Stromal cell of bone marrow (primary cell): ENCODE measurements at regions not wholly inside any gene's neighbourhood (a gene's known extent, or its start where the extent isn't known, plus 50 kb on each side); places are given as distances from the start of the nearest gene placed in this dataset.

Experiments used
- DNase-seq: peaks from one replicate; pipeline ENCODE4 v3.0.0-alpha.2; 2012; ENCODE audit warnings: low read depth

DNA sequence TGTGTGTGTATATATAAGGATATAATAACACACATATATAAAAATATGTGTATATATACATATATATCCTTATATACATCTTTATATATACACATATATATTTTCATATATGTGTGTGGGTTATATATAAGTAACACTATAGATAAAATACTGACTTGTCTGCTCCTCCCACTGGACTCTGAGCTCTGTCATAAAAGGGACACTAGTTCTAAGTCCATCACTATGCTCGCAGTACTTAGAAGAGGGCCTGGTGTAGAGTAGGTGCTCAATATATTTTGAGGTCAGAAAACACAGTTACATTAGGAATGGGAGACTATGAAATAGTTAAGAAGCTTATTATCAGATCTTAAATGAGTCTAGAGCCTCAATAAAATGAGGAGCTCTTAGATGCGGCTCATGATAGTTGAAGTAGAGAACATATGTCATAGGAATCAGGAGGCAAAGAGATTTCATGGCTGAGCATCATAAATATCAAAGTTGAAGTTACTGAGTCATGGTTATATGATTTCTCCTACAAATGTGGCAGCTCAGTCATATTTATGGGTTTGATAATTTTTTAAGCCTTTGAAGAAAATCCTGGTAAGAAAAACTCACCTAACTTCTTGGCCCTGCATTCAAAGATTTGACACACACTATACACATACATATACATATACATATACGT, 371.2 kb upstream of the THBS1 start:
- DNase-seq = no peak

DNA sequence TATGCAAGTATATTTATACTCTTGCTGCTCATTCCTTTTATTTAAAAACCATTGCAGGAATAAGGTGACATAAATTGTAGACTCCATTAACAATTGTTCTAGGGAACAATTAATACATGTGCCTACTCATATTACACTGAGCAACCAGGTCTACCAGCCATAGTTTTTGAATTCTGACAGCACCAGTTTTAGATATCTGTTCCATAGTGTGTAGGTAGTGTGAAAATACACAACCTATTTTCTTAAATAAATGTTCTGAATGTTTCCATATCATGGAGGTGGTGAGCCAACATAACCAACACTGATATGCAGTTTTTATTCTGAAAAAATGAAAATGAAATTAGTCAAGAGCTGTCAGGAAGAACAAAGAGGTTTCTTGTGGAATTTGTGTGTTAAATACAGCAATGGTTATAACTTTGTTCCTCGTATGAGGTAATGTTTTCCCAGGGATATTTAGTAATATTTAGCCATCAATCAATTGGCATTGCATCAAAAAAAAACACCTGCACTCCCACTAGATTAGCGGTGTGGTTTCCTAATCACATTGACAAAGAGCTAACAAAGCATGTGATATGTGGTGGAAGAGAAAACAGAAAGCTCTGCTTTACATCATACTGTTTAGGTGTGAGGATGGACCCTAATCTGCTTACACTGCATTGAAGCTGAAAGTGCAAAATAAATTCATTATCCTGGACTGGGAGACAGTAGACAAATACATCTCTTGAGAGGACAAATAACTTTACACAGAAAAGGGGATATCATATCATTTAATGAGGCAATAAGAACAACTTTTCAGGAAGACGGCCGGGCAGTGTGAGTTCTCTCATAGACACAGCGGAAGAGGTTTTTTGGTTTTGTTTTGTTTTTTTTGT, 369.5 kb upstream of the THBS1 start:
- DNase-seq = no peak

DNA sequence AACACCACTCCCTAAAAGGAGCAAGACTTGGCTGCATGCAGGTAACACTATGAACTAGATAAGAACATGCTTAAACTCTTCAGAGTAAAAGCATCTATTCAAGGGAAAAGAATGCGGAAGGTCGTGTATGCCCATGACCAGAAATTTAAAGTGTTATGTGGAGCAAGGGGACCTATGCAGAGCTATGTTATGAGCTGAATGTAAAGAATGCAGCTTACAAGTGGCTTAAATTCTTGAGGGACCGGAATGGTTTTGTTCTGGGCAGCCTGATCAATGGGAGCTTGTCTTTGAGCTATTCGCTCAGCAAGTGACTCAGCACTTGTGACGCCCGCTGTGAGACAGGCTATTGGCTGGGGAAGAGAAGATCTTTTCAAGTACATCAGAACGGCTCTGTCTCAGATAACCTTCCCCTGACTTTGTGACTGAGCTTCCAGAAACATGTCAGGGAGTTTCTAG, 367.5 kb upstream of the THBS1 start:
- DNase-seq = no peak

DNA sequence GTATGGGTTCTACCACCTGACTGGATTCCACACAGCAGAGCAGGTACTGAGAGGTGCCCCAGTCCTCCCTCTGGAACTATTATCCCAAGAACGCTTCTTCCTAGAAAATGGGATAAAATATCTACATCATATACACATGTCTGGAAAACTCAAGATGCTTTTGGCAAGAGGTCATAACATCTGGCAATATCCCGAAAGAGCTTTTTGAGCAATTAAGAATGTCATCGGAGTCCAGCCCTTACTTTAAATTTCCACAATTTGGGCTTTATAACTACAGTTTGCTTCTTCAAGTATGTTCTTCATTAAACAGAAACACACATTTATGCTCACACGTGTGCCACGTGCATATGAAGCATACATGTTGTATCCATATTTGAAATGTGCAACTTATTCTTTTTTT, 365.9 kb upstream of the THBS1 start:
- no peak for DNase-seq

DNA sequence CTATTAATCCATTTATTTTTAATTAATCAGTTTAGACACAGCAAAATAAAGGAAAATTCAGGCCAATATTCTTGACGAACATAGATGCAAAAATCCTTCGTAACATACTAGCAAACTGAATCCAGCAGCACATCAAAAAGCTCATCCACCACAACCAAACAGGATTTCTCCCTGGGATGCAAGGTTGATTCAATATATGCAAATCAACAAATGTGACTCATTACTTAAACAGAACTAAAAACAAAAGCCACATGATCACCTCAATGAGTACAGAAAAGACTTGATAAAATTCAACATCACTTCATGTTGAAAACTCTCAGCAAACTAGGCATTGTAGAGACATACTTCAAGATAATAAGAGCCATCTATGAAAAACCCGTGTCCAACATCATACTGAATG, 364.1 kb upstream of the THBS1 start:
- DNase-seq = no peak

DNA sequence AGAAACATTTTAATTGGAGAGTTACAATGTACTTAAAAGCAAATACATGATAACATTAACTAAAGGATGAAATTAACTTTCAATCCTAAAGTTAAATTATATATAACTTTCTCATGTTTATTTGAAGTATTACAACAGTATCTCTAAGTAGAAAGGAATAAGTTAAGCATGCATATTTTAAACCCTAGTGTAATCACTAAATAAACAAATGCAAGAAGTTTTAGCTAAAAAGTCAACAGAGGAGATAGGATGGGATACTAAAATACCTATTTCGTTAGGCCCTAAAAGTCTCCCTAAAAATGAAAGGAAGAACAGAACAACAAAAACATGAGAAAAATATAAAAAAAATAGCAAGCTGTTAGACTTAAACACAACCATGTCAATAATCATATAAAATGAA, 361.3 kb upstream of the THBS1 start:
- DNase-seq = no peak

DNA sequence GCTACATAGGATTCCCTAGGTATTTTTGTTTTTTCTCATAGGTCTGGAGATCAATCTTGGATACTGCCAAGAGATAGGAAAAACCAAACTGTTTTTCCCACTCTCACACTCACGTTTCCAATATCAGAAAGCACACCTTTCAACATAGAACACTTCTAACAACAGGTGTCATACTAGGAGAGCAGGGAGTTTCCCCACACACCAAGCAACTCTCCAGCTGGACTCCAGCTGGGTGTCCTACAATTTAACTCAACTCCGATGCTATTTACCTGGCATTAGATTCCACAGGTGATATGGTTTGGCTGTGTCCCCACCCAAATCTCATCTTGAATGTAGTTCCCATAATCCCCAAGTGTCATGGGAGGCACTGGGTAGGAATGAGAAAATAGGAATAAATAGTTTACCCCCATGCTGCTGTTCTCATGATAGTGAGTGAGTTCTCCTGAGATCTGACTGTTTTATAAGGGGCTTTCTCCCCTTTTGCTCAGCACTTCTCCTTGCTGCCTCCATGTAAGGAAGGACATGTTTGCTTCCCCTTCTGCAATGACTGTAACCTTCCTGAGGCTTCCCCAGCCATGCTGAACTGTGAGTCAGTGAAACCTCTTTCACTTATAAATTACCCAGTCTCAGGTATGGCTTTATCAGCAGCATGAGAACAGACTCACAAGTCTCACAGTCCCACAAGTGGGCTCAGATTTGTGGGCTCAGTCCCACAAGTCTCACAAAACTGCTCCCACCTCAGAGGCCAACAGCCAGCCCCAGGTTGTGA, 354.5 kb upstream of the THBS1 start:
- no peak for DNase-seq

DNA sequence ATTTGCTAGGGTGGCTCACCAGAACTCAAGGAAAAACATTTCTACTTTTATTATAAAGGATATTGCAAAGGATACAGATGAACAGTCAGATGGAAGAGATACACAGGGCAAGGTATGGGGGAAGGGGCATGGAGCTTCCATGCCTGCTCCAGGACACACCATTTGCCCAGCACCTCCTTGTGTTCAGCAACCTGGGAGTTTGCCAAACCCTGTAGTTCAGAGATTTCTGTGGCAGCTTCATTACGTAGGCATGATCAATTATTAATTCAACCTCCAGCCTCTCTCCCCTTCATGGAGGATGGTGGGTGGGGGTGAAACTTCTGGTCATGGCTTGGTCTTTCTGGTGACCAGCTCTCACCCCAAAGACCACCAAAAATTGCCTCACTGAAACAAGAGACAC, 353.9 kb upstream of the THBS1 start:
- DNase-seq = no peak

DNA sequence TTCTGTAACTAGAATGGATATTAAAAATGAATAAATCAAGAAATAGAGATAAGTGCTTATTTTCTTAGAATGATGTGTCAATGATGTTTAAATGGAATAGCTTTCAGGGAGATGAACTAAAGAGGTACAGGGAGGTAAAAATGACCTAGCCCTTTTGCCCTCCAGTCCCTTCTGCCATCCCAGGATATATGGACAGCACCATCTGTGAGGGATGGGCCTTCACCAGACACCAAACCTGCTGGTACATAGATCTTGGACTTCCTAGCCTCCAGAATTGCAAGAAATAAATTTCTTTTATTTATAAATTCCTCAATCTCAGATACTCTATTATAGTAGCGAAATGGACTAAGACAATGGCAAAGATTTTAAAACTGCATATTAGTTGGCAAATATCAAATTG, 352.0 kb upstream of the THBS1 start:
- no peak for DNase-seq

DNA sequence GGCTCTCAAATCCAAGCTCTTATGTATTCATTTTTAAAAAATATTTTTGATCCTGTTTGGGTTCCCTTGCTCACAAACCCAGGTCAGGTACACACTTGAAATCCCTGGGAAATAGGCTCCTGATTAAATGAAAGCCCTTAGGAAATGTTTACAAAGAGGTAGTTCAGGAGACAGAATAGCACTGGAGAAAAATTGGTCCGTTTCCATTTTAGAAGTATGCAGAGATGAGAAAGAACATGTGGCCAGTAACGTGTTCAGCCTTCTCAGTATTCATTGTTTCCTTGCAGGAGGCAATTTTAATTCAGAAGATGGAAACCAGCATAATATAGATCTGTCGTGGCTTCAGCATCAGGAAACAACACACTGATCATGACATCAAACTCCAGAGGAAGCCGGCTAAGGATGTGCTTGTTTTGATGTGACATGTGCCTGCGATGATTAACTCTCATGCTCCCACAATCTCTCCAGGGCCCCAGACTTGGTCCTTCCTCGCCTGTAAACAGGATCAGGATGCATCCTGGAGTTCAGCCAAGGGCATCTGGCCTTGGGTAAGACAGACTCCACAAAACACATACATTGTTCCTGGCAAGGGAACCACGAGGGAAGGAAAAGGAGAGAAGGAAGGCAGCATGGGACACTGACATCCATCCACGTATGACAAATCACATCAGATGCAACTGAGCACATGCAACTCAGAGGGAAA, 350.5 kb upstream of the THBS1 start:
- DNase-seq = no peak

DNA sequence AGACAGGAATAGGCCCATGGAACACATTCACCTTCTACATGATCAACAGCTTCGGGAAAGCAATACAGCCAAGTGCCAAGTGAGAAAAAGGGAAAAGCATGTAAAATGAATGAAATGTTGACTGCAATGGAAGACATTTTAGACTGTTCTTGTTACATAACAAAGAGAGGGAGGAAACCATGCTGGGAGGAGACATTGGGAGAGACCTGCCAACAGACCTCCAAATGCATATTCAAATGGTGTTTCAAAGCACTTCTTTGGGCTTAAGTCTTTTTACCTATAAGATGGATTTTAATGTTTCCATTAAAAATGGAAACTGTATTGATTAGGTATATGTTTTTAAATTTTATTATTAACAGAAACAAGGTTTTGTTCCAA, 350.0 kb upstream of the THBS1 start:
- no peak for DNase-seq

DNA sequence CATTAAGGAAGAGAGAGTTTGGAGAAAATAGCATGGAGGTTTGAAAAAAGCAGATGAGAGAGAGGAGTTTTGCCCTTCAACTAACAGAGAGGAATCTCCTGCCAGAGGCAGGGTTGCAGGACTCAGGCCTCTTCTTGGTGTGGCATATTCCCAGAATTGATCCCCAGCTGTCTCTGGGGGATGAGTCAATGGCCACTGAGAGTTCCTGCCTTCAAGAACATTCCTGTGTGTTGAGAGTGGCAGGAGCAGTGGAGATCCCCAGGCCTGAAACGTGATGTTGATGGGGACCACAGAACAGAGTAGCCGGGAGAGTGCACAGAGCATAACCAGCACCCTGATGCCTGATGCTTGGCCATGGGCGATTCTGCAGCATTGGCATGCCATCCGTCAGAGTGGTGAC, 348.4 kb upstream of the THBS1 start:
- peak; percentile 47 for DNase-seq

DNA sequence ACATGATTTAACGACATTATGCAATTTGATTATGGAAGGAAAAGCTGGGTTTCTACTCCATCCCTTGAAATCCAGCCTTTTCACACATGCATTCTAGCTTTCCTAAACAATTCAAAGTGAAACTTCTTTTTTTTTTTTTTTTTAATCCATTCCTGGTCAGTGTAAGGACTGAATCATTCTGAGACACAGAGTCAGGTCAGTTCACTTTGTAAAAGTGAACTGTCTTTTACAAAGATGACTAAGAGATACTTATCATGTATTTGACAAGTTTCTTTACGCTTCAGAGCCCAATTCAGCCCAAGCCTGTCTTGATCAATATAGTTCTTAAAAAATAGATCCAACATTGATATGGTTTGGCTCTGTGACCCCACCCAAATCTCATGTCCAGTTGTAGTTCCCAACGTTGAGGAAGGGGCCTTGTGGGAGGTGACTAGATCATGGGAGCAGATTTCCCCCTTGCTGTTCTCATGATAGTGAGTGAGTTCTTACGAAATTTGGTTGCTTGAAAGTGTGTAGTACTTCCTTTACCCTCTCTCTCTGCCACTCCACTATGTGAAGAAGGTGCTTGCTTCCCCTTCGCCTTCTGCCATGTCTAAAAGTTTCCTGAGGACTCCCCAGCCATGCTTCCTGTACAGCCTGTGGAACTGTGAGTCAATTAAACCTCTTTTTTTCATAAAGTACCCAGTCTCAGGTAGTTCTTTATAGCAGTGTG, 345.6 kb upstream of the THBS1 start:
- DNase-seq = no peak

DNA sequence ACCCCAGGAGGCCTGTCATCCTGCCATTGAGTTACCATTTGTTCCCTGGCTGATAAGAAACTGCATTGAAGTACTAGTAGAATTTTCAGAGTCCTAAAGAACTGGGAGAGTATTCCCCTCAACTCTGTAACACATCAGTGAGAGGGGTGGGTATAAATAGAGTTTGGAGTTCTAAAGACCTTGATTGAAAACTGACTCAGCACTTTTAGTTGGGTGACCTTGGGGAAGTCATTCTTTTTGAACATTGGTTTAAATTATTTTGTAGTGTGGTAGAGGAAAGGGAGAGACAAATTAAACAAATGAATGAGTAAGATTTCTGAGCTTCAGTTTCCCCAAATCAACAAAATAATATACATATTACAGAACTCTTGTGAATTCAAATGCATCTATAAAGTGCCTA, 344.5 kb upstream of the THBS1 start:
- DNase-seq = no peak

DNA sequence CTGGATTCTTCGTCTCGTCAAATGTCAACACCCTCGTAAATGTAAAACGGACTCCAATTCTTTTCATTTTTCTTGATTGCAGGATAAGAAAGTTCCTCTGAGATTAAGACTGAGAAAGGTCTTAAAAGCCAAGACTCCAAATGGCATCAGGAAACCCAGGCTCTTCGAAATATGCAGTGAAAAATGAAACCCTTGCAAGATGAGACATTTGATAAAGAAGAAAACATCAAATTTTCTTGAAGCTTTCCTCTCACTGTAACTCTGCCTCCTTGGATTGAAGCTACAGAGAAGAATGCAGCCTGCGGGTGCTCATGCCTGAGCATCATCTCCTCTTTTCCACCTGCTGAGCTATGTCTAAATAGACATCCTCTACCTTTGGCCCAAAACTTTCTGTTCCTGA, 342.4 kb upstream of the THBS1 start:
- DNase-seq = no peak

DNA sequence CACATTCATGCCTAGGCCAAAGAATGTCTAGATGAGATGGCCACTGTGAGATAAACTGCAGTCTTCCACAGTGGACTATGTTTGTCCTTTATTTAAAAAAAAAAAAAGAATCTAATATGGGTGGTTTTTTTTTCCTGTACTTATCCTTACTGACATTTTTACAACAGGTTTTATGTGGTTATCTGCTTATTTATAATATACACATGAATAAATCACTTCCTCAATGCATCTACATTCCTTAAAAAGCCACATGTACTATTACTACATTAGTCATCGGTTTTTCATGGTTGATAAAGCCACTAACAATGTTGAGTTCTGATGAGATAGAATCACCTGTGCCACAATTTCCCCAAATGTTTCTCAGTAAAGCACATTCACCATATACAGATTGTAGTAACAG, 341.3 kb upstream of the THBS1 start:
- DNase-seq = no peak

DNA sequence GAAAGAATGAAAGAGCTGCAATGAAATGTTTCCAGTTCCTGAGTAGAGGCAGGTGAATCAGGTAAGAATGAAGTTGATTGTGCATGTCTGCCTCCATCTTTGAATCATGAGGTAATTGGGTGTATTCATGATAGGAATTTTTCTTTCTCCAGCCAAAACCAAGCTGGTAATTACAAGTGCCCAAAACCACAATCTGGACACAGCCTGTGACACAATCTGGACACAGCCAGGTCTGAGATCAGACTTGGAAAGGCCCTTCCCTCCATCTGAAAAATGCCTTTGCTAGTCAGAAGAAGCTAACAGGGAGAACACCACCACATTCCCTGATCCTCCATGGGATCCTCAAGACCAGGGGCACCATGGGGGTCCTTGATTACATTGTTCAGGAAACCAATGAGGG, 338.5 kb upstream of the THBS1 start:
- peak; percentile 67 for DNase-seq

DNA sequence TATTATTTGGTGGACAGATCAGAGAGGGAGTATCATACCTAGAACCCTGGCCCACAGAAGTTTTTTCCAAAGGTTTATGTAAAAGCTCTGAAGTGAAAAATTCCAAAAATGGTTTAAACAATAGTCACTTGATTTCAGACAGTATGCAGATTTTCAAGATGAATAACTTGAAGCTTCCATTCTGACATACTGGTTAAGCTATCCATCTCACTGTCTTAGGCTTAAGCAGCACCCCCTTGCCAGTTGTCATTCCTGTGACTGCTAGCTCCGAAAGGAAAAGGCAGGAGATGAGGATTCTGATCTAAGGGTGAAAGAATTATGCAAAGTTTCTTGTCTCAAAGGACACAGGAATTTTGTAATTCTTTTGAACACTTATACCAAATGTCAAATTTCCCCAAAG, 337.5 kb upstream of the THBS1 start:
- no peak for DNase-seq

DNA sequence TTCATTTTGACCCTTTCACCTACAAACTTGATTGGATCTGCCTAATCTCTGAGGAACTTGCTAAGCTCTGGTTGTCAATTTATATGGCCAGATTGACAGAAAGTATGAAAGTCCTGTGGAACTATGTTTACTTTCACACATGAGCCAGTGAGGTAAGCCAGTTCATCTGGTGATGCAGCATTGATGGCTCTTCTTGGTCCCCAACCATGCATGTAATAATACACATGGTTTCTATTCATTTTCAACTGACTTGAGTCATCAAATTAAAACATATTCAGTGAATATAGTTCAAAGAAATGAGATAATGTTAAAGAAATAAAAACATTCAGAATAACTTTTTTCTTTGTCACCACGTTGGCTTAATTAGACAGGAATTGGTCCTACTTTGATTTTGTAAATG, 336.1 kb upstream of the THBS1 start:
- DNase-seq = no peak

DNA sequence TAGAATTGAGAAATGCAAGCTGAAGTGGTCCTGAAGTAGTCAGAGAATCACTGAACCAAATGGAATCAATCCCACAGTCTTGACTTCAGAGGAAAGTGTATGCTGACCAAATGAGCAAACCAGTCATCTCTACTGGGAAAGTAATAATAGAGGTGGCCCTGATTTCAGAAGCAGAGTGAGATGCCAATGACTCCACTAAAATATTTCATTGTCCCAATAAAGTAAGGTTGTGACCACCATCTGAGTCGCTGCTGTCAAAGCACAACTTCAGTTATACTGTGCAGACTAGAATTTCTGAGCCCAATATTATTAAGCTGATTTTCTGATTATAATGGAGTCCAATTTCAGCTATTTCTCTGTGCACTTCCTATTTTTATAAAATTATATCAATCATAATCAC, 334.4 kb upstream of the THBS1 start:
- no peak for DNase-seq

DNA sequence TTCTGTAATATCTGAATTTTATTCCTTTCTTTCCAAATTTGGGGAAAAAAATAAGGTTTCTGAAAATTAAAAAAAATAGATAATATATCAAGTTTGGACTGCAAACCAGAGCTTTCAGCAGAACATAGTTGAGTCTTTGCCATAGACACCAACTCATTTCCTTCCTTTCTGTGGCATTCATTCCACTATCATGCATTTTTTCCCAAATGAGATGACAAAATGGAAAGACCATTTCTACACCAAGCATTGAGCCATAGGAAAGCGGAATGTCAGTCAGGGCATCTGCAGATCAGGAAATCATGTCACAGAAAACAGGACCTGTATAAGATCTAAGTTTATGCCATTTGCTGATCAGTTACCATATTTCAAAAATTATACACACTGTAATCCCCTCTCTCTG, 333.3 kb upstream of the THBS1 start:
- peak; percentile 77 for DNase-seq

DNA sequence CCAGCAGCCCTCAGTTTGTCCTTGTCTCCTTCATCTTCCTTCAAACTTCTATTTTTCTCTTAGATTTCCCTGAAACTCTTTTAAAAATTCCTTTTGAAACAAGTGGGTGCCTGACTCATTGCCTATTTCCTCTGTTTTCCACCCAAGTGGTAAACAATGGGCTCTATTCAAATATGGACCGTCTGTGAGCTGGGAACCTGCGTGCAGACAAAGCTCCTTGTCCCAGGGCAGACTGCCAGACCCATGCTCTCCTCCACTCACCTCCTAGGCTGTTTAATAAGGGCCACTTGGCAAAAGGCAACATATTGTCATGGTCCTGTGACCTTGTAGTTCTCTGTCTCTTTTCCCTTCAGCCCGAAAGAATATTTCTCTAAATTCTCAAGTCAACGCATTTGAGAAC, 332.7 kb upstream of the THBS1 start:
- DNase-seq = no peak
